ENCODE measurements at regions not wholly inside any gene's neighbourhood (a gene's known extent, or its start where the extent isn't known, plus 50 kb on each side); places are given as distances from the start of the nearest gene placed in this dataset.

DNA sequence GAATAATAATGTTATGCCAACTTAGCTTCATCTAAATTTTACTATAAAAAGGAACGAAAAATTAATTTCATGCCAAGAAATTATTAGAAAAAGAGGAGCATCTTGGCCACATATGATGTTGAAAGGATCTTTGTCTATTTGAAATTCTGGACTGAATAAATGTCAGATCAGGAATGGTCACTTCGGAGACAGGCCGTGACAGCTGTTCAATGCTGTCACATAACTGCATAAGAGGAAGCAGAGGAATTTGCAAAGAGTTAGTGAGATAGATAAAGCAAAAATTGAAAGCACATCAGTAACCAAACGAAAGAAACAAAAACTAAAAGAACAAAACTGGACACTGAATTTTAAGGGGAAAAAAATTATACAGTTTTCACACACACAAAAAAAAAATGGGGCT is 100.9 kb downstream of the GASK1B start:
- no peak for TF ChIP-seq CTCF (IDR thresholded peaks at IDR 0.05)
- TF ChIP-seq POLR2A (IDR thresholded peaks at IDR 0.05), result no peak

Measured in testis (tissue), 2 donors.